ENCODE measurements at regions not wholly inside any gene's neighbourhood (a gene's known extent, or its start where the extent isn't known, plus 50 kb on each side); places are given as distances from the start of the nearest gene placed in this dataset.
"Not testable (repeated sequence)": the region's sequence is repeated elsewhere in the genome, so short reads cannot be mapped to it uniquely, and the experiment has no call there.

- DNase-seq, result no peak
Measured at GRCh38 chr1:55304229-55304740, 89.1 kb upstream of the USP24 start.

GRCh38 chr1:55302972-55303371 lies 87.8 kb upstream of the USP24 start:
- no peak for DNase-seq

- no peak for DNase-seq
Measured at GRCh38 chr1:55301912-55302311, 86.7 kb upstream of the USP24 start.

- DNase-seq, result no peak
Measured at GRCh38 chr1:55300975-55301374, 85.8 kb upstream of the USP24 start.

GRCh38 chr1:55298167-55298894 lies 83.2 kb upstream of the USP24 start:
- no peak for DNase-seq

- DNase-seq, result not testable (repeated sequence)
Measured at GRCh38 chr1:55296247-55296646, 81.1 kb upstream of the USP24 start.

- no peak for DNase-seq
Measured at GRCh38 chr1:55289614-55290013, 74.5 kb upstream of the USP24 start.

GRCh38 chr1:55289042-55289441 lies 73.9 kb upstream of the USP24 start:
- no peak for DNase-seq

GRCh38 chr1:55288245-55288644 lies 73.1 kb upstream of the USP24 start:
- DNase-seq, result no peak

GRCh38 chr1:55287723-55288122 lies 72.6 kb upstream of the USP24 start:
- DNase-seq, result no peak

GRCh38 chr1:55286856-55287602 lies 71.9 kb upstream of the USP24 start:
- no peak for DNase-seq

GRCh38 chr1:55285834-55286233 lies 70.7 kb upstream of the USP24 start:
- no peak for DNase-seq

- peak; percentile 5 for DNase-seq
Measured at GRCh38 chr1:55284856-55285255, 69.7 kb upstream of the USP24 start.

- no peak for DNase-seq
Measured at GRCh38 chr1:55282058-55282457, 66.9 kb upstream of the USP24 start.

GRCh38 chr1:55280731-55281130 lies 65.6 kb upstream of the USP24 start:
- no peak for DNase-seq

- DNase-seq, result no peak
Measured at GRCh38 chr1:55279627-55280026, 64.5 kb upstream of the USP24 start.

GRCh38 chr1:55278378-55278777 lies 63.2 kb upstream of the USP24 start:
- no peak for DNase-seq

- DNase-seq, result peak; percentile 86
Measured at GRCh38 chr1:55277377-55278130, 62.4 kb upstream of the USP24 start.

- DNase-seq, result no peak
Measured at GRCh38 chr1:55276671-55277376, 61.7 kb upstream of the USP24 start.

GRCh38 chr1:55275941-55276341 lies 60.8 kb upstream of the USP24 start:
- DNase-seq, result no peak

GRCh38 chr1:55275151-55275748 lies 60.1 kb upstream of the USP24 start:
- DNase-seq, result no peak

GRCh38 chr1:55272994-55273393 lies 57.8 kb upstream of the USP24 start:
- no peak for DNase-seq
